SH-SY5Y (cell line): ENCODE measurements at regions not wholly inside any gene's neighbourhood (a gene's known extent, or its start where the extent isn't known, plus 50 kb on each side); places are given as distances from the start of the nearest gene placed in this dataset.

Source experiments
- GATA2 ChIP-seq: IDR thresholded peaks from 2 replicates; pipeline ENCODE4 v1.6.1; 2011; ENCODE audit warnings: mild to moderate bottlenecking, low read depth, low read length
- GATA3 ChIP-seq: IDR thresholded peaks from 2 replicates; pipeline ENCODE4 v1.6.1; 2011; ENCODE audit warnings: low read depth, mild to moderate bottlenecking, low read length, moderate library complexity

DNA sequence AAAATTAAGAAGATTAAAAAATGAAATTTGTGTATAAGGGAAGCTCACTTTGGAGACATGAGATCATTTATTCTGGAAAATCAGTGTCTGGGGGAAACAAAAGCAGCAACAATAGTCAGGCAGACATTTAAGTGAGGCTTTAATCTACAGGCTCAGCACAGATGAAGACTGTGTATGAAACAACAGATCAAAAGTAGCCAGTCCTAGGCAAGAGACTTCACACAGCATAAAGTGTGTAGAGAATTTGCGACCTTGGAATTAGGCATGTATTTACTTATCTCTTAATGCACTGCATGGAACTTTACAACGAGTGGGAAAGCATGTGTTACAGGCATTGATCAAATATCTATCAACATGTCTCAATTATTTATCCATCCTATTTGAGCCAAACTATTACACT, 1099.9 kb downstream of the PLA2G4A start:
- TF ChIP-seq GATA3, result no peak
- no peak for TF ChIP-seq GATA2

DNA sequence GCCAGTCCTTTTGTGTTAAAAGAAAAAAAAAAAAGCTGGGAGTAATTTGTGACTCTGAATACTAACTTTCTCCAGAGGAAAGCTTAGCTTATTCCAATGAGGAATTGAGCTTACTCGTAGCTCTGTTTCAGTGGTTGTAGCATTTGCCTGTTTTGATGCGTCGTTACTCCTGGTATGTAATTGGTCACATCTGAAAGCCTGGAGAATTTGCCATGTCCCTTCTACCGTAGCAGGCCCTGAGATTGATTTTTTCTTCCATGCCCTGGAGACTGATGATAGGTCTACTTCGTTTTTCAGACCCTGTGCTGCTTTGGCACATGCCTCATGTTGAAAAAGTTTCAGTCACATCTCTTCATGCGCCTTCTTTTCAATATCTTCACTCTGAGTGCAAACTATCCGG, 1103.0 kb downstream of the PLA2G4A start:
- TF ChIP-seq GATA2 (no peak), GATA3 (no peak)

DNA sequence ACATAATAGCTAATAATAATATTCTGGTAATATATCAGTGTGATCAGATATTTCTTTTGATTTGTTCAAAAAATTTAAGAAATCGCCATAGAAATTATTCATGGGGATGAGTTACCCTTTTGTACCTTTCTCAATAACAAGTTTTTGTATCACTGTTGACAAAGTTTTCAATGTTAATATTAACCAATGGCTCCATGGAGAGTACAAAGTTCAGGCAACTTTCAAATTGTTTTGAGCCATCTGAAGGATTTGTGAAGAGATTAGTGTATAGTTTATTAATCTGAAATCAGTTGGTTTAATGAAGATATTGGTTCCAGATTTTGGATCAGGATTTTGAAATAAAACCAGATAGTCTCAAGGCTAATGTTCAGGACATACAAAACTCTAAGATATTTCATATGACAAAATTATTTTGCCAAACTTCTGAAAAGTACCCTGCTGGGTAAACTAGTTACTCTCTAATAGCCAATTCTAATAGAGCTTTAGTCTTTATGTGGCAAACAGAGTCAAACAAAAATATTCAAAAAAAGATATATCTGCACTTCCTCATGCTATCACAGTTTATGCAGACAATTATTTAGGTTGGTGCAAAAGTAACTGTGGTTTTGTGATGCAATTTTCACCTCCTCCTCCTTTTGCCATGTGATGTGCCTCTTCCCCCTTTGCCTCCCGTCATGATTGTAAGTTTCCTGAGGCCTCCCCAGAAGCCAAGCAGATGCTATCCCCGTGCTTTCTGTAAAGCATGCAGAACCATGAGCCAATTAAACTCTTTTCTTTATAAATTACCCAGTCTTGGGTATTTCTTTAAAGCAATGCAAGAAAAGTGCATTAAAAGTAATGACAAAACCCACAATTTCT, 1105.0 kb downstream of the PLA2G4A start:
- TF ChIP-seq GATA2, result no peak

DNA sequence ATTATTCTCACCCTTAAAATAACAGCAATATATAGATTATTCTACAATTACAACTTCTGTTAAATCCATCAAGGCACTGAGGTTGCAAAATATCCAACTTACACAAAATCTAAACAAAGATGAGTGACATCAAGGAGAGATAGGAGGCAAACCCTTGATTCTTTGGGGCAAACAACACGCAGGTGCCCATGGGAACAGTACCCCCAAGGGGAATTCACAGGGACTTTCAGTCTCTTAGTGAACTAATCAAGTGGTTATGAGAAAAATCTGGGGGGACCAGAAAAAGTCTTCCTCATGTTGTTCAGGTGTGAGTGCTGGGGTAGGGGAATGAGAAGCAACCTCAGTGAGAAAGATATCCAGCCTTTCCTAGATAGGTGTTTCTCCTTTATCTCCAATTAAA, 1107.9 kb downstream of the PLA2G4A start:
- no peak for TF ChIP-seq GATA3

DNA sequence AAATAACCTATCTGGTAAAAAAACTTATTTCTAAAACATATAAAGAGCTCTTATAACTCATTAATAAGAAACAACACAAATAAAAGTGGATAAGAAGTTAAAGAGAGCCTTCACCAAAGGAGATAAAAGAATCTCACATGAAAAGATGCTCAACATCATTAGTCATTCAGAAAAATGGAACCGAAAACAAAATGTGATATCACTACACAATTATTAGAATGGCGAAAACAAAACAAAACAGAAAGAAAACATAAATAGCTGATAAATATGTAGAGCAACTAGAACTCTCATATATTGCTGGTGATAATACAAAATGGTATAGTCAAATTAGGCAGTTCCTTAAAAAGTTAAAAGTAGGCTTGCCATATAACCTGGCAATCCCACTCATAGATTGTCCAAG, 1109.3 kb downstream of the PLA2G4A start:
- TF ChIP-seq GATA2, result no peak

DNA sequence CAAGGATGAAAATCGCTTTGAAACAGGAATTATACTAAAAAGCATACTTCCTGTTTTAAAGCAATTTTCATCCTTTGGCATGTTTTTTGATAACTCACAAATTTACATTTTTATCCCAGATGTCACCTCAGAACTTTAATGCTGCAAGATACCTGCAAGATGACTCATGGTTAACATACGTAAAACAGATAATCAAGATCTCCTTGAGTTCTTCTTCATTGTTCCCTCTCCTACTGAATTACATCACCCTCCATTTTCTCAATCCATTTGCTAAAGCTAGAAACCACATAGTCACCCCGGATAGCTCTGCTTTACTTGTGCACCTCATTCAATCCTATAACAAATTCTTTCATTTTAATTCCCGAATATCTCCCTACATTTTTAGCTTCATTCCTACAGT, 1114.2 kb downstream of the PLA2G4A start:
- TF ChIP-seq GATA3 (no peak), GATA2 (no peak)

DNA sequence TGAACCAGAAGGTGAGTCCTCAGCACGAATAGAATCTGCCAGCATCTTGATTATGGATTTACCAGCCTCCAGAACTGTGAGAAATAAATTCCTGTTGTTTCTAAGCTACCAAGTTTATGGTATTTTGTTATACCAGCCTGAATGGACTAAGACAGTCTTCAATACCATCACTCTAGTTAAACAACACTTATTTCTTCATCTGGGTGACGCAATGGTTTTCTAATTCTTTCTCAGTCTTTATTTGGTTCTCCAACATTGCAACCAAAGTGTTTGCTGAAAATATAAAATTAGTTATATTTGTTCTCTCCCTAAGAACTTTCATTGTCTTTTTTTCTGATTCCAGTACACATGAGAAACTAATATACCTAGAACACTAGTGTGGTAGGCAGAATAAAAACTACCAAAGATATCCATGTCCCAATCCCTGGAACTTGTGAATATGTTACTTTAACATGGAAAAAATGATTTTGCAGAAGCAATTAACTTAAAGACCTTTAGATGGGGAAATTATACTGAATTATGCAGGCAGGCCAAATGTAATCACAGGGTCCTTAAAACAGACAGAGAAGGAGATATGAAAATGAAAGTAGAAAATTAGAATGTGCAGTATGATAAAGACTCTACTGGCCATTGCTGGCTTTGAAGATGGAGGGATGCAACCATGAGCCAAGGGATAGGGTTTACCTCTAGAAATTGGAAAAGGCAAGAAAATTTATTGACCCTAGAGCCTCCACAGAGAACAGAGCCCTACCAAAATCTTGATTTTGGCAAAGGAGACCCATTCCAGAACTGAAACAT, 1115.1 kb downstream of the PLA2G4A start:
- no peak for TF ChIP-seq GATA2

DNA sequence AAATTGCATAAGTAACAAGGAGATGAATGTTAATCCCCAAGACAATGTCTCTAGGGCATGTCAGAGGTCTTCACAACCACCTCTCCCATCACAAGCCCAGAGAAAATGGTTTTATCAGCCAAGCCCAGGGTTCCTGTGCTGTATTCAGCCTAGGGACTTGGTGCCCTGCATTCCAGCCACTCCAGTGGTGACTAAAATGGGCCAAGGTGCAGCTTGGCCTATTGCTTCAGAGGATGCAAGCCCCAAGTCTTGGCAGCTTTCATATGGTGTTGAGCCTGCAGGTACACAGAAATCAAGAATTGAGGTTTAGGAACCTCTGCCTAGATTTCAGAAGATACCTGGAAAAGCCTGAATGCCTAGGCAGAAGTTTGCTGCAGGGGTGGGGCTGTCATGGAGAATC, 1118.6 kb downstream of the PLA2G4A start:
- no peak for TF ChIP-seq GATA3
- no peak for TF ChIP-seq GATA2

DNA sequence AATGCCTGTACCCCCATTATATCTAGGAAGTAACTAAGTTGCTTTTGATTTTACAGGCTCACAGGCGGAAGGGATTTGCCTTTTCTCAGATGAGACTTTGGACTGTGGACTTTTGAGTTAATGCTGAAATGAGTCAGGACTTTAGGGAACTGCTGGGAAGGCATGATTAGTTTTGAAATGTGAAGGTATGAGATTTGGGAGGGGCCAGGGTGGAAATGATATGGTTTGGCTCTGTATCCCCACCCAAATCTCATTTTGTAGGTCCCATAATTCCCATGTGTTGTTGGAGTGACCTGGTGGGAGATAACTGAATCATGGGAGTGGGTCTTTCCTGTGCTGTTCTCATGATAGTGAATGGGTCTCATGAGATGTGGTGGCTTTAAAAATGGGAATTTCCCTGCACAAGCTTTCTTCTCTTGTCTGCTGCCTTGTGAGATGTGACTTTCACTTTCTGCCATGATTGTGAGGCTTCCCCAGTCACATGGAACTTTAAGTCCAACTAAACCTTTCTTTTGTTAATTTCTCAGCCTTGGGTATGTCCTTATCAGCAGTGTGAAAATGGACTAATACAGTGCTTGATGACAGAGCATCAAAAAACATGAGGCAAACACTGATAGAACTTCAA, 1119.5 kb downstream of the PLA2G4A start:
- TF ChIP-seq GATA2 (no peak), GATA3 (no peak)

DNA sequence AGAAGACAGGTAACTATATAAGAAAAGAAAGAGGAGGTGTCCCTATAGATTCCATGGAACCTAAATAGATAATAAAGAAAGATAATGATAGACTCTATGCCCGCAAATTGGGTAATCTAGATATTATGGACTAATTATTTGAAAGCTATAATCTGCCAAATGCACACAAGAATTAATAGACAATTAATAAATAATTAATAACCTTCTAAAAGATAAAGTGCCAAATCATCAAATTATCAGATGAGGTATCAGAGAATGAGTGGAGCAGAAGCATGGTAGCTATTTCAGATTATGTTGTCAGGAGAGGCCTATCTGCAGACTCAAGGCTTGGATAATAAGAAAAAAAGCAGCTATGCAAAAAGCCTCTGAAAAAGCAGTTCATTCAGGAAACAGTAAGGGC, 1120.8 kb downstream of the PLA2G4A start:
- TF ChIP-seq GATA2 (no peak), GATA3 (no peak)

DNA sequence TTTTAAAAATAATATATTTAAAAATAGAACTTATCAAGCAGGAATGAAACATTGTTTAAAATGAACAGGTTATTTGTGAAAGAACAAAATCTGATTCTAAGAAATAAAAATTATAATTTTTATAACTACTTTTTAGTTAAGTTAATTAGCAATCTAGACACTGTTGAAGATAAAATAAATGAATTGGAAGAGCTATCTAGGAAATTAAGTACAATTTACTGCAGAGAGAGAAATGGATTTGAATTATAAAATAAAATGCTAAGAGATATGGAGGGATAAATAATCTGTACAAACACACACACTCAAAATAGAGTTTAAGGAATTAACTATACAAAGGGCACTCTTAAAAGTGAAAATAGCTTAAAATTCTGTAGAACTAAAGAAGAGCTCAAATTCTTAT, 1123.1 kb downstream of the PLA2G4A start:
- TF ChIP-seq GATA2, result no peak
- TF ChIP-seq GATA3, result no peak

DNA sequence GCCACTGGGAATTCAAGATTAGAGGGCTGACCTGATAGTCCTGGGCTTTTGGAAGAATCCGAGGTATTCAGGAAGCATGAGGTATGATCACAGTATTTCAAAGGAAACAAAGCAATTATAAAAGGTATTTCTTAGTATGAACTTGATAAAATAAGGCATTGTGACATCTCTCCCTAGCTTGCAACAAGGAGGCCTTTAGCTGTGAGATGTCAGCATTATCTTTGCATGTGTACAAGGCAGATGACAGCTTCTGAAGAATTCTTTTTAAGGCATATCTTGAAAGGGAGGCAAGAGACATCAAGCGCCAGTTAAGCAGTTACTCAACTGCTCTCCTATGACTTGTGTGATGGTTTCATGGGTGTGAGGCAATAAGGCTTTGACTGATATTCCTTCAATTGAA, 1123.7 kb downstream of the PLA2G4A start:
- no peak for TF ChIP-seq GATA3
- TF ChIP-seq GATA2, result no peak

DNA sequence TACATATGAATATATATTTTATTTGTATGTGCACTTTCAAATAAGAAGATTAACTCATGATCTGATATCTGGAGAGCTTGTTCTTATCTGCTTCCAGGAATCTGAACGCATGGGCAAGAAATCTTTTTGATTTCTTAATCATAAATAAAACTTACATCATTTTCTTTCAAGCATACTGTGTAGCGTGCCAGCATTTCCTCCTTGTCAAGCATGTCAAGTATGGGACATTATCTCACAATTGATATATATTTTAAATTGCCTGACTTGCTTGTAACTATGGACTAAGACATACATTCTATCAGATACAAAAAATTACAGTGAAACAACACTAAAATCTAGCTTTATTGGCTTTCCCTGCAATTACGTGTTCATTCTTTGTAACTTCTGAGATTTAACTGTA, 1128.2 kb downstream of the PLA2G4A start:
- TF ChIP-seq GATA3 (no peak), GATA2 (no peak)

DNA sequence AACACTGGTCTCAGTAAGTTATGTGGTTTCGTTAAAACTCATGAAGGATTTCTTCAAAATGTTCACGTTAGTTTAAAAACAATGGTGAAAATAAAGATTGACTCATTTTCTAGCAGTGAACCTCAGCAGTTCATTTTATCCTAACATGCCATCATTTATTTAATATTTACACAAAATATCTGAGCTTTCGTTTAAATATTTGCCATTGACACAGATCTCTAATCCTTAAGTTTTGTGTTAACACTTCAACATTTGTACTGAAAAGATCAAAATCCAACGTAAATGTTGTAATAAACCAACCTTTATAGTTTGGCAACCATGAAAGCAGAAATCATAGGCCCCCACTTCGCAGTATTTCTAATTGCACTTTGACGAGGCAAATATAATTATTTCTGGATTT, 1129.5 kb downstream of the PLA2G4A start:
- TF ChIP-seq GATA2 (no peak), GATA3 (no peak)

DNA sequence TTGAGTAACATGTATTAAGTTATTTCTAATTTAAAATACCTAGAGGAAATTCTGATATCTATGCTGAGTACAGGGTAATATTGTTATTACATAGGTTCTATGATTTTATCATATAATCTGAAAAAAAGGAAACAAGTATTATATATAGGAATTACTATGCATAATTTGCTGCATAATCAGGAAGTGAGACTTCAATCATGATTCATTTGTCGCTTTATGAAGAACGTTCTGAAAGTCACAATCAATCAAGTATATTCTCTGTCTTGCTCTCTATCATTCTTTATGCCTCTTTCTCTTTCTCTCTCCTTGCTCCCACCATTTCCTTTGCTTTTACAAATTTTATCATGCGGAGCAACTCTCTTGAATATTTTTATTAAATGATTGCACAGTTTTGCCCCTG, 1130.3 kb downstream of the PLA2G4A start:
- TF ChIP-seq GATA2, result no peak
- no peak for TF ChIP-seq GATA3
